SK-N-SH treated with all-trans-retinoic acid at 6 μM for 48 hours (cell line): ENCODE measurements at regions not wholly inside any gene's neighbourhood (a gene's known extent, or its start where the extent isn't known, plus 50 kb on each side); places are given as distances from the start of the nearest gene placed in this dataset.

ENCODE experiments used
- ARNTL ChIP-seq: fragments of 450-650 bp; formaldehyde crosslinking; IDR thresholded peaks from 2 replicates; pipeline ENCODE4 v1.5.0; 2020; ENCODE audit warnings: low read depth, mild to moderate bottlenecking, moderate library complexity, borderline replicate concordance
- ESRRG ChIP-seq: fragments of 250-450 bp; sonication (Bioruptor Pico); IDR thresholded peaks from 2 replicates; pipeline ENCODE4 v1.6.1; 2021; ENCODE audit warnings: mild to moderate bottlenecking
- ISL1 ChIP-seq: fragments of 250-450 bp; sonication (Bioruptor Pico); IDR thresholded peaks from 2 replicates; pipeline ENCODE4 v2.1.2; 2022; ENCODE audit warnings: mild to moderate bottlenecking, moderate library complexity
- RARB ChIP-seq: fragments of 250-450 bp; sonication (Bioruptor Pico); IDR thresholded peaks from 2 replicates; pipeline ENCODE4 v1.8.0; 2021; ENCODE audit warnings: mild to moderate bottlenecking, moderate library complexity
- TCF4 ChIP-seq: fragments of 250-450 bp; sonication (Bioruptor Pico); IDR thresholded peaks from 2 replicates; pipeline ENCODE4 v1.8.0; 2021; ENCODE audit warnings: mild to moderate bottlenecking, moderate library complexity, borderline replicate concordance
- ZC3H10 ChIP-seq: fragments of 250-450 bp; sonication (Bioruptor Pico); IDR thresholded peaks from 2 replicates; pipeline ENCODE4 v1.5.1; 2021; ENCODE audit warnings: mild to moderate bottlenecking, moderate library complexity
- ZFP3 ChIP-seq: fragments of 250-450 bp; sonication (Bioruptor Pico); IDR thresholded peaks from 2 replicates; pipeline ENCODE4 v1.5.0; 2020; ENCODE audit warnings: mild to moderate bottlenecking, moderate library complexity
- TF ChIP-seq, protein P1 (sequence below): fragments of 250-450 bp; sonication (Bioruptor Pico); IDR thresholded peaks from 2 replicates; pipeline ENCODE4 v1.5.1; 2020; ENCODE audit warnings: low read depth, mild to moderate bottlenecking, moderate library complexity
- TF ChIP-seq, protein P2 (sequence below): fragments of 250-450 bp; sonication (Bioruptor Pico); IDR thresholded peaks from 2 replicates; pipeline ENCODE4 v1.5.0; 2020; ENCODE audit warnings: mild to moderate bottlenecking, moderate library complexity
- TF ChIP-seq, protein P3 (sequence below): fragments of 250-450 bp; sonication (Bioruptor Pico); IDR thresholded peaks from 2 replicates; pipeline ENCODE4 v1.8.0; 2020; ENCODE audit warnings: mild to moderate bottlenecking, moderate library complexity, borderline replicate concordance

DNA sequence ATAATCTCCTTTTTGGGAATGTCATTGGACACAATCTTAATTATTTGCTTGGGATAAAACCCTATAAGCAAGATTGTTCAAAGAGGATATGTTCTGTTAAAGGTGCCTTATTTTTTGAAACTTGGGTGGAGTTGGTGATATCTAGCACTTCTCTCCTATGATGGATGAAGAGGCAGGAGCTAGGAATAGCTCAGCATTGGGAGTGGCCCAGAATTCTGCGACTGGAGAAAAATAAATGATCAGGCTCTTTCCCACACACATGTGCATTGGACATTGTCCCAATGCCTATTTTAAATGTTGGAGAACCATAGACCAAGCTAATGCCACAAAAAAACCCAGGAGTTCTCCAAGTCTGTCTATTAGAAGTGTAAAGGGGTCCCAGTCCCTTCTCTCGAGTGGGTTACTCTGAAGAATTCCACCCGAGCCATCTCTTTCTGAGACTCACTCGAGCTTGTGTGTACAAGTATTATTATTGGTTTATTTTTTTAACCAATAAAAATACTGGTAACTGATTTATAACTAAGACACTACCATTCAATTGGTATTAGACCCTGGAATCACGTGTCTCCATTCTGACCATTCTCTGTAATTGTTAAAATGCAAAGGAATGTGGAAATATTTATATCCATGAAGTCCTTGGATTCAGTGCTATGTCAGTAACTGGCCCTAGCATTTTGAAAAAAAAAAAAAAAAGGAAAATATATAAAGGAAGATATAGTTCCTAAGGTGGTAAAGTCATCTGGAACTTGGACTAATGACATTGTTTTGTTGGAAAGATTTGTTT lies 437.5 kb upstream of the TMEM132C start:
- TF ChIP-seq TCF4 (CRISPR knock-in tag), result no peak
- TF ChIP-seq, protein P1, sequence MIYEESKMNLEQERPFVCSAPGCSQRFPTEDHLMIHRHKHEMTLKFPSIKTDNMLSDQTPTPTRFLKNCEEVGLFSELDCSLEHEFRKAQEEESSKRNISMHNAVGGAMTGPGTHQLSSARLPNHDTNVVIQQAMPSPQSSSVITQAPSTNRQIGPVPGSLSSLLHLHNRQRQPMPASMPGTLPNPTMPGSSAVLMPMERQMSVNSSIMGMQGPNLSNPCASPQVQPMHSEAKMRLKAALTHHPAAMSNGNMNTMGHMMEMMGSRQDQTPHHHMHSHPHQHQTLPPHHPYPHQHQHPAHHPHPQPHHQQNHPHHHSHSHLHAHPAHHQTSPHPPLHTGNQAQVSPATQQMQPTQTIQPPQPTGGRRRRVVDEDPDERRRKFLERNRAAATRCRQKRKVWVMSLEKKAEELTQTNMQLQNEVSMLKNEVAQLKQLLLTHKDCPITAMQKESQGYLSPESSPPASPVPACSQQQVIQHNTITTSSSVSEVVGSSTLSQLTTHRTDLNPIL, result no peak
- TF ChIP-seq ZC3H10 (CRISPR knock-in tag), result no peak
- TF ChIP-seq, protein P2, sequence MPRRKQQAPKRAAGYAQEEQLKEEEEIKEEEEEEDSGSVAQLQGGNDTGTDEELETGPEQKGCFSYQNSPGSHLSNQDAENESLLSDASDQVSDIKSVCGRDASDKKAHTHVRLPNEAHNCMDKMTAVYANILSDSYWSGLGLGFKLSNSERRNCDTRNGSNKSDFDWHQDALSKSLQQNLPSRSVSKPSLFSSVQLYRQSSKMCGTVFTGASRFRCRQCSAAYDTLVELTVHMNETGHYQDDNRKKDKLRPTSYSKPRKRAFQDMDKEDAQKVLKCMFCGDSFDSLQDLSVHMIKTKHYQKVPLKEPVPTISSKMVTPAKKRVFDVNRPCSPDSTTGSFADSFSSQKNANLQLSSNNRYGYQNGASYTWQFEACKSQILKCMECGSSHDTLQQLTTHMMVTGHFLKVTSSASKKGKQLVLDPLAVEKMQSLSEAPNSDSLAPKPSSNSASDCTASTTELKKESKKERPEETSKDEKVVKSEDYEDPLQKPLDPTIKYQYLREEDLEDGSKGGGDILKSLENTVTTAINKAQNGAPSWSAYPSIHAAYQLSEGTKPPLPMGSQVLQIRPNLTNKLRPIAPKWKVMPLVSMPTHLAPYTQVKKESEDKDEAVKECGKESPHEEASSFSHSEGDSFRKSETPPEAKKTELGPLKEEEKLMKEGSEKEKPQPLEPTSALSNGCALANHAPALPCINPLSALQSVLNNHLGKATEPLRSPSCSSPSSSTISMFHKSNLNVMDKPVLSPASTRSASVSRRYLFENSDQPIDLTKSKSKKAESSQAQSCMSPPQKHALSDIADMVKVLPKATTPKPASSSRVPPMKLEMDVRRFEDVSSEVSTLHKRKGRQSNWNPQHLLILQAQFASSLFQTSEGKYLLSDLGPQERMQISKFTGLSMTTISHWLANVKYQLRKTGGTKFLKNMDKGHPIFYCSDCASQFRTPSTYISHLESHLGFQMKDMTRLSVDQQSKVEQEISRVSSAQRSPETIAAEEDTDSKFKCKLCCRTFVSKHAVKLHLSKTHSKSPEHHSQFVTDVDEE, result no peak
- no peak for TF ChIP-seq ISL1
- TF ChIP-seq ARNTL (CRISPR knock-in tag), result no peak
- TF ChIP-seq, protein P3, sequence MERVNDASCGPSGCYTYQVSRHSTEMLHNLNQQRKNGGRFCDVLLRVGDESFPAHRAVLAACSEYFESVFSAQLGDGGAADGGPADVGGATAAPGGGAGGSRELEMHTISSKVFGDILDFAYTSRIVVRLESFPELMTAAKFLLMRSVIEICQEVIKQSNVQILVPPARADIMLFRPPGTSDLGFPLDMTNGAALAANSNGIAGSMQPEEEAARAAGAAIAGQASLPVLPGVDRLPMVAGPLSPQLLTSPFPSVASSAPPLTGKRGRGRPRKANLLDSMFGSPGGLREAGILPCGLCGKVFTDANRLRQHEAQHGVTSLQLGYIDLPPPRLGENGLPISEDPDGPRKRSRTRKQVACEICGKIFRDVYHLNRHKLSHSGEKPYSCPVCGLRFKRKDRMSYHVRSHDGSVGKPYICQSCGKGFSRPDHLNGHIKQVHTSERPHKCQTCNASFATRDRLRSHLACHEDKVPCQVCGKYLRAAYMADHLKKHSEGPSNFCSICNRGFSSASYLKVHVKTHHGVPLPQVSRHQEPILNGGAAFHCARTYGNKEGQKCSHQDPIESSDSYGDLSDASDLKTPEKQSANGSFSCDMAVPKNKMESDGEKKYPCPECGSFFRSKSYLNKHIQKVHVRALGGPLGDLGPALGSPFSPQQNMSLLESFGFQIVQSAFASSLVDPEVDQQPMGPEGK (CRISPR knock-in tag), result no peak
- TF ChIP-seq ZFP3 (CRISPR knock-in tag), result no peak
- no peak for TF ChIP-seq RARB (CRISPR knock-in tag)
- TF ChIP-seq ESRRG (CRISPR knock-in tag), result no peak
